ENCODE measurements at regions not wholly inside any gene's neighbourhood (a gene's known extent, or its start where the extent isn't known, plus 50 kb on each side); places are given as distances from the start of the nearest gene placed in this dataset.
"Not testable (repeated sequence)": the region's sequence is repeated elsewhere in the genome, so short reads cannot be mapped to it uniquely, and the experiment has no call there.

GRCh38 chr4:28225050-28225449 lies 1364.4 kb downstream of the STIM2 start:
- DNase-seq (ENCODE audit: low spot score) = peak; percentile 4

- no peak for DNase-seq (ENCODE audit: low spot score)
Observed at GRCh38 chr4:28225689-28226353, 1365.2 kb downstream of the STIM2 start.

GRCh38 chr4:28226962-28227361 lies 1366.3 kb downstream of the STIM2 start:
- DNase-seq (ENCODE audit: low spot score) = no peak

- DNase-seq (ENCODE audit: low spot score) = no peak
Observed at GRCh38 chr4:28227764-28228163, 1367.1 kb downstream of the STIM2 start.

- DNase-seq (ENCODE audit: low spot score) = no peak
Observed at GRCh38 chr4:28228561-28229491, 1368.2 kb downstream of the STIM2 start.

GRCh38 chr4:28232376-28232775 lies 1371.7 kb downstream of the STIM2 start:
- no peak for DNase-seq (ENCODE audit: low spot score)

- DNase-seq (ENCODE audit: low spot score) = no peak
Observed at GRCh38 chr4:28232951-28233350, 1372.3 kb downstream of the STIM2 start.

GRCh38 chr4:28233724-28234123 lies 1373.1 kb downstream of the STIM2 start:
- no peak for DNase-seq (ENCODE audit: low spot score)

GRCh38 chr4:28238876-28239275 lies 1378.2 kb downstream of the STIM2 start:
- DNase-seq (ENCODE audit: low spot score) = no peak

GRCh38 chr4:28241021-28241420 lies 1380.4 kb downstream of the STIM2 start:
- no peak for DNase-seq (ENCODE audit: low spot score)

- DNase-seq (ENCODE audit: low spot score) = no peak
Observed at GRCh38 chr4:28247805-28248204, 1387.2 kb downstream of the STIM2 start.

- DNase-seq (ENCODE audit: low spot score) = no peak
Observed at GRCh38 chr4:28248269-28248668, 1387.6 kb downstream of the STIM2 start.

GRCh38 chr4:28250646-28251045 lies 1390.0 kb downstream of the STIM2 start:
- DNase-seq (ENCODE audit: low spot score) = no peak

- no peak for DNase-seq (ENCODE audit: low spot score)
Observed at GRCh38 chr4:28251831-28252230, 1391.2 kb downstream of the STIM2 start.

- DNase-seq (ENCODE audit: low spot score) = no peak
Observed at GRCh38 chr4:28254003-28254402, 1393.4 kb downstream of the STIM2 start.

- no peak for DNase-seq (ENCODE audit: low spot score)
Observed at GRCh38 chr4:28256295-28256694, 1395.7 kb downstream of the STIM2 start.

GRCh38 chr4:28259951-28260350 lies 1399.3 kb downstream of the STIM2 start:
- DNase-seq (ENCODE audit: low spot score) = no peak

GRCh38 chr4:28267166-28267565 lies 1406.5 kb downstream of the STIM2 start:
- no peak for DNase-seq (ENCODE audit: low spot score)

- DNase-seq (ENCODE audit: low spot score) = no peak
Observed at GRCh38 chr4:28269426-28269825, 1408.8 kb downstream of the STIM2 start.

- no peak for DNase-seq (ENCODE audit: low spot score)
Observed at GRCh38 chr4:28277931-28278330, 1417.3 kb downstream of the STIM2 start.

- DNase-seq (ENCODE audit: low spot score) = no peak
Observed at GRCh38 chr4:28278676-28279075, 1418.0 kb downstream of the STIM2 start.

GRCh38 chr4:28279249-28279648 lies 1418.6 kb downstream of the STIM2 start:
- DNase-seq (ENCODE audit: low spot score) = no peak

GRCh38 chr4:28286266-28286665 lies 1425.6 kb downstream of the STIM2 start:
- DNase-seq (ENCODE audit: low spot score) = not testable (repeated sequence)
